Keratinocyte (primary cell): ENCODE measurements at regions not wholly inside any gene's neighbourhood (a gene's known extent, or its start where the extent isn't known, plus 50 kb on each side); places are given as distances from the start of the nearest gene placed in this dataset.

ENCODE experiments used
- DNase-seq: peaks from one replicate; pipeline ENCODE4 v3.0.0-alpha.2; 2011; ENCODE audit warnings: low read depth, missing footprints, low spot score
- FAIRE-seq: peaks from 2 replicates; lab custom pipeline; 2011; peaks lifted over from hg19 to GRCh38; lab: Jason Lieb, UNC
- H2AFZ ChIP-seq: 2 replicates; pipeline ENCODE4 v1.6.0; 2012; ENCODE audit warnings: low read length, control low read depth, inconsistent platforms; ENCODE audit not compliant: control insufficient read depth
- H3K27ac ChIP-seq: 2 replicates; pipeline ENCODE4 v1.5.1; 2011; ENCODE audit warnings: low read length; ENCODE audit not compliant: control insufficient read depth, insufficient read depth
- H3K27me3 ChIP-seq: 3 replicates; pipeline ENCODE4 v1.6.0; 2011; ENCODE audit warnings: low read length; ENCODE audit not compliant: control insufficient read depth, insufficient read depth; ENCODE audit errors: extremely low read depth
- H3K36me3 ChIP-seq, 2 experiments: 2 replicates in 1 of 2; 3 replicates in 1 of 2; pipeline ENCODE4 v1.5.1; 2011; ENCODE audit warnings: low read length in 2 of 2, mild to moderate bottlenecking in 1 of 2; ENCODE audit not compliant: control insufficient read depth in 2 of 2, insufficient read depth in 2 of 2; ENCODE audit errors: extremely low read depth in 1 of 2
- H3K4me1 ChIP-seq: 3 replicates; pipeline ENCODE4 v1.5.1; 2011; ENCODE audit warnings: low read length; ENCODE audit not compliant: control insufficient read depth, insufficient read depth; ENCODE audit errors: extremely low read depth
- H3K4me2 ChIP-seq: 3 replicates; pipeline ENCODE4 v1.6.0; 2011; ENCODE audit warnings: low read depth, low read length; ENCODE audit not compliant: control insufficient read depth, insufficient read depth; ENCODE audit errors: extremely low read depth
- H3K4me3 ChIP-seq, 3 experiments: fragments of 200-600 bp in 1 of 3; sonication (generic) in 1 of 3; 2 replicates in 2 of 3; 3 replicates in 1 of 3; pipeline ENCODE4 v1.5.1; 2011 to 2016; ENCODE audit warnings: low read length in 3 of 3, mild to moderate bottlenecking in 3 of 3, control low read depth in 2 of 3, inconsistent platforms in 1 of 3, low read depth in 1 of 3, mixed read lengths in 1 of 3, mixed run types in 1 of 3, moderate library complexity in 1 of 3; ENCODE audit not compliant: control insufficient read depth in 2 of 3, insufficient read depth in 2 of 3; ENCODE audit errors: extremely low read depth in 1 of 3
- H3K79me2 ChIP-seq: 2 replicates; pipeline ENCODE4 v1.6.0; 2012; ENCODE audit warnings: low read length; ENCODE audit not compliant: control insufficient read depth, insufficient read depth
- H3K9ac ChIP-seq: 3 replicates; pipeline ENCODE4 v1.6.0; 2011; ENCODE audit warnings: low read length; ENCODE audit not compliant: control insufficient read depth, insufficient read depth; ENCODE audit errors: extremely low read depth
- H3K9me1 ChIP-seq: 3 replicates; pipeline ENCODE4 v1.6.0; 2011; ENCODE audit warnings: low read length; ENCODE audit not compliant: control insufficient read depth, insufficient read depth; ENCODE audit errors: extremely low read depth
- H3K9me3 ChIP-seq: 2 replicates; pipeline ENCODE4 v1.5.1; 2012; ENCODE audit warnings: low read depth, low read length; ENCODE audit not compliant: control insufficient read depth
- H4K20me1 ChIP-seq: 3 replicates; pipeline ENCODE4 v1.6.0; 2011; ENCODE audit warnings: low read length; ENCODE audit not compliant: control insufficient read depth, insufficient read depth; ENCODE audit errors: extremely low read depth
- EZH2 ChIP-seq: IDR thresholded peaks from one replicate; pipeline ENCODE4 v1.6.1; 2012; ENCODE audit warnings: inconsistent platforms, mild to moderate bottlenecking, low read length, moderate library complexity
- dilution Hi-C: fragments of 300-500 bp; cut with MboI; formaldehyde crosslinking; loops from one replicate; pipeline ENCODE4 v1.7.0; 2020; ENCODE audit warnings: low sequenced_read_pairs; ENCODE audit not compliant: extremely low pct_ligation_motif_present
- TF ChIP-seq, protein P1 (sequence below), 3 experiments: IDR thresholded peaks in 1 of 3; conservative IDR thresholded peaks in 1 of 3; optimal IDR thresholded peaks in 1 of 3; 2 replicates in 2 of 3; 3 replicates in 1 of 3; pipeline versions ENCODE3 to v1.5.1; 2011; ENCODE audit warnings: low read length in 3 of 3, mild to moderate bottlenecking in 3 of 3, moderate library complexity in 2 of 3, control low read depth in 1 of 3, inconsistent platforms in 1 of 3; ENCODE audit not compliant: insufficient read depth in 2 of 3; ENCODE audit errors: extremely low read depth in 1 of 3

DNA sequence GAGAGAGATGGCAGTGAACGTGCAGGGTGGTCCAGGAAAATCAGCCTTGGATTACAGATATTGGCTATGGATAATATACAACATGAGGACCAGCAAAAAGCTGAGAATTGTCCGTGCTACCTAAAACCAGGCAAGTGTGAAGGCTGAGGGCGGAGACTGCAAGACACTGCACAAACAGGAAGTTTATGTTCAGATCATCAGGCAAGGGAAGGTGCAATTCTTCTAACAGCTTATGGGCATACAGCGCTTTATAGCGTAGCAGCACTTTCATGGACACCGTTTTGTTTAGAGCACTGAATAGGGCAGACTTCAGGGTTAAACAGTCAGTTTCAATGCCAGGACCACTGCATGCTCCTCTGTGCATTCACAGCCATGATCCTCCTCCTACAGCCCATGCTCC is 93.1 kb upstream of the TMEM45B start:
- H3K27ac ChIP-seq, result no peak overlapping the region
- peaks cover 10% of the 10 kb centered on the region for H3K27me3 ChIP-seq
- FAIRE-seq (no peak), DNase-seq (no peak)
- no peaks in the 10 kb centered on the region for H3K9me1 ChIP-seq
- H3K9ac ChIP-seq, result no peak overlapping the region
- dilution Hi-C loops, result no loop called here
- no peak overlapping the region for H3K4me3 ChIP-seq
- H3K4me1 ChIP-seq, result peaks cover 5% of the 10 kb centered on the region
- no peaks in the 10 kb centered on the region for H3K36me3 ChIP-seq
- H4K20me1 ChIP-seq, result no peaks in the 10 kb centered on the region
- H2AFZ ChIP-seq, result no peak overlapping the region
- TF ChIP-seq EZH2, result no peak
- H3K4me2 ChIP-seq, result no peak overlapping the region
- H3K9me3 ChIP-seq, result no peaks in the 10 kb centered on the region
- no peaks in the 10 kb centered on the region for H3K79me2 ChIP-seq

DNA sequence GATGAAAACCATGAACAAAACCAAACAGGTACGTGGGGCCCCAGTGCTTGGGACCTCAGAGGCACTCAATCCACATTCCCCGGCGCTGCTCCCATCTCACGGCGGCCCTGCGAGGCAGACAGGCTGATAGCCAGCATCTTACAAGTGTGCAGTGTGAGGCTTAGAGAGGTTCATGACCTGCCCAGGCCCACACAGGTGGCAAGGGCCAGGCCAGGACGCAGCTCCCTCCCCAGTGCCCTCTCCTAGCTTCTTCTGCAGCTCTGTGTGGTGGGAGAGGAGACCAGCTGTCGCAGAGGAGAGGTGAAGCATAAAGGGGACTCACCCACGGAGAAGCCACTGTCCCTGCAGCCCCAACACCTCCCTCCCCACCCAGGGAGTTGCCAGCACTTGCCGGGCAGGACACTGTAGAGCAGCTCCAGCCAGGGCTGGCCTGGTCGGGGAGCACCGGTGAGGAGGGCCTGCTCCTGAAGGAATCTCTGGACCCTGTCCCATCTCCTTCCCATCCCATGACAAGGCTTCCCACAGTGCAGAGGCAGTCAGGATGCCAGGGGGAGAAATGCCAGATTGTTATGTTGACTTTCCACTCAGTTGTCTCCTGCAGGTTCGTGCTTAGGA is 92.4 kb upstream of the TMEM45B start:
- Histone ChIP-seq H3K4me2 (no peak overlapping the region), H3K27me3 (peaks cover 10% of the 10 kb centered on the region), H3K27ac (no peak overlapping the region), H3K9me3 (no peaks in the 10 kb centered on the region), H3K4me1 (peaks cover 5% of the 10 kb centered on the region), H3K9ac (no peak overlapping the region), H3K4me3 (no peak overlapping the region), H2AFZ (no peak overlapping the region), H3K36me3 (no peaks in the 10 kb centered on the region), H3K9me1 (no peaks in the 10 kb centered on the region), H4K20me1 (no peaks in the 10 kb centered on the region), H3K79me2 (no peaks in the 10 kb centered on the region)
- TF ChIP-seq EZH2, result no peak
- TF ChIP-seq, protein P1, sequence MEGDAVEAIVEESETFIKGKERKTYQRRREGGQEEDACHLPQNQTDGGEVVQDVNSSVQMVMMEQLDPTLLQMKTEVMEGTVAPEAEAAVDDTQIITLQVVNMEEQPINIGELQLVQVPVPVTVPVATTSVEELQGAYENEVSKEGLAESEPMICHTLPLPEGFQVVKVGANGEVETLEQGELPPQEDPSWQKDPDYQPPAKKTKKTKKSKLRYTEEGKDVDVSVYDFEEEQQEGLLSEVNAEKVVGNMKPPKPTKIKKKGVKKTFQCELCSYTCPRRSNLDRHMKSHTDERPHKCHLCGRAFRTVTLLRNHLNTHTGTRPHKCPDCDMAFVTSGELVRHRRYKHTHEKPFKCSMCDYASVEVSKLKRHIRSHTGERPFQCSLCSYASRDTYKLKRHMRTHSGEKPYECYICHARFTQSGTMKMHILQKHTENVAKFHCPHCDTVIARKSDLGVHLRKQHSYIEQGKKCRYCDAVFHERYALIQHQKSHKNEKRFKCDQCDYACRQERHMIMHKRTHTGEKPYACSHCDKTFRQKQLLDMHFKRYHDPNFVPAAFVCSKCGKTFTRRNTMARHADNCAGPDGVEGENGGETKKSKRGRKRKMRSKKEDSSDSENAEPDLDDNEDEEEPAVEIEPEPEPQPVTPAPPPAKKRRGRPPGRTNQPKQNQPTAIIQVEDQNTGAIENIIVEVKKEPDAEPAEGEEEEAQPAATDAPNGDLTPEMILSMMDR (optimal IDR thresholded peaks at IDR 0.05 in 1 of 3, IDR thresholded peaks at IDR 0.05 in 1 of 3, conservative IDR thresholded peaks at IDR 0.05 in 1 of 3; ENCODE audit: extremely low read depth in 1 of 3, insufficient read depth in 2 of 3, low read length in 3 of 3), result no peak
- FAIRE-seq (no peak), DNase-seq (no peak)
- dilution Hi-C loops, result no loop called here

DNA sequence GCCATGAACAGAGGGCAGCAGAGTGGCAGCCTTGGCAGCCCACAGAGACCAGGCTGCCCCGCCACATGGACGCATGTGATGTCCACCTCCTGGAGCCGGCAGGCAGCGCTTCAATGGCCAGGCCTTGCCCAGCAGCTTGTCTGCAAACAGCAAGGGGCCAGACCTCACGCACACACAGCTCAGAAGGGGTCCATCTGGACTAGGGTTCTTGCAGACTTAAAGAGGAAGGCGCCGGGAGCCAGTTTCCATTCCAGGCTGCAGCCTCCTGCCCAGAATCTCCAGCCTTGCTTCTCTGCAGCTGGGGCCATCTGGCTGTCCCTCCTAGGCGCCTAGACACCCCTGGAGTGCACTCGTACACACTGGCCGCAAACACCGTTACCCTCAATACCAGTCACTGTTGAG is 91.9 kb upstream of the TMEM45B start:
- H2AFZ ChIP-seq, result no peak overlapping the region
- H3K4me3 ChIP-seq, result no peak overlapping the region
- H3K9me3 ChIP-seq, result no peaks in the 10 kb centered on the region
- DNase-seq (no peak), FAIRE-seq (no peak)
- TF ChIP-seq EZH2, result no peak
- TF ChIP-seq, protein P1 (optimal IDR thresholded peaks at IDR 0.05 in 1 of 3, IDR thresholded peaks at IDR 0.05 in 1 of 3, conservative IDR thresholded peaks at IDR 0.05 in 1 of 3; ENCODE audit: extremely low read depth in 1 of 3, insufficient read depth in 2 of 3, low read length in 3 of 3), result no peak
- no peaks in the 10 kb centered on the region for H3K9me1 ChIP-seq
- no peaks in the 10 kb centered on the region for H4K20me1 ChIP-seq
- peaks cover 5% of the 10 kb centered on the region for H3K4me1 ChIP-seq
- no peaks in the 10 kb centered on the region for H3K36me3 ChIP-seq
- H3K9ac ChIP-seq, result no peak overlapping the region
- dilution Hi-C loops, result no loop called here
- H3K79me2 ChIP-seq, result no peaks in the 10 kb centered on the region
- no peak overlapping the region for H3K27ac ChIP-seq
- no peak overlapping the region for H3K4me2 ChIP-seq
- peaks cover 10% of the 10 kb centered on the region for H3K27me3 ChIP-seq
